Peyer's patch (tissue), 4 donors: ENCODE measurements at regions not wholly inside any gene's neighbourhood (a gene's known extent, or its start where the extent isn't known, plus 50 kb on each side); places are given as distances from the start of the nearest gene placed in this dataset.

Experiments
- CTCF ChIP-seq, 6 experiments: fragments of 450-650 bp in 4 of 6; fragments of 200-600 bp in 2 of 6; sonication (generic) in 1 of 6; IDR thresholded peaks; one replicate each; pipeline ENCODE4 v1.5.1; 2017 to 2019; ENCODE audit warnings: antibody characterized with exemption in 6 of 6, mild to moderate bottlenecking in 3 of 6, moderate library complexity in 1 of 6
- POLR2A ChIP-seq, 2 donors: fragments of 450-650 bp; IDR thresholded peaks; one replicate each; pipeline ENCODE4 v1.5.1; 2017; ENCODE audit warnings: antibody characterized with exemption in 2 of 2, mild to moderate bottlenecking in 2 of 2, moderate library complexity in 2 of 2

- TF ChIP-seq POLR2A (IDR thresholded peaks at IDR 0.05), result no peak
- TF ChIP-seq CTCF (IDR thresholded peaks at IDR 0.05), result no peak
Measured at GRCh38 chr11:134724106-134724778, 312.2 kb upstream of the B3GAT1 start.
